Vagina (tissue), 2 donors: ENCODE measurements at regions not wholly inside any gene's neighbourhood (a gene's known extent, or its start where the extent isn't known, plus 50 kb on each side); places are given as distances from the start of the nearest gene placed in this dataset.

Experiments used
- POLR2A ChIP-seq, 2 donors: fragments of 450-650 bp; IDR thresholded peaks; one replicate each; pipeline ENCODE4 v1.6.1; 2017; ENCODE audit warnings: antibody characterized with exemption in 2 of 2, mild to moderate bottlenecking in 2 of 2, moderate library complexity in 2 of 2
- POLR2AphosphoS5 ChIP-seq, 2 donors: sonication (generic); formaldehyde crosslinking; IDR thresholded peaks; one replicate each; pipeline ENCODE4 v1.9.0; 2017; ENCODE audit warnings: antibody characterized with exemption in 2 of 2, mild to moderate bottlenecking in 2 of 2, low read depth in 1 of 2; ENCODE audit not compliant: insufficient read depth in 1 of 2
- TF ChIP-seq, protein P1 (sequence below), 3 experiments: fragments of 450-650 bp in 2 of 3; fragments of 200-600 bp in 1 of 3; sonication (generic) in 1 of 3; IDR thresholded peaks; one replicate each; pipeline ENCODE4 v1.5.1; 2017 to 2019; ENCODE audit warnings: antibody characterized with exemption in 3 of 3, mild to moderate bottlenecking in 2 of 3, moderate library complexity in 2 of 3

GRCh38 chr18:31232775-31233424, 70.2 kb upstream of the DSC1 start:
- TF ChIP-seq POLR2AphosphoS5 (IDR thresholded peaks at IDR 0.05; ENCODE audit: insufficient read depth in 1 of 2, low read depth in 1 of 2), result no peak
- TF ChIP-seq, protein P1, sequence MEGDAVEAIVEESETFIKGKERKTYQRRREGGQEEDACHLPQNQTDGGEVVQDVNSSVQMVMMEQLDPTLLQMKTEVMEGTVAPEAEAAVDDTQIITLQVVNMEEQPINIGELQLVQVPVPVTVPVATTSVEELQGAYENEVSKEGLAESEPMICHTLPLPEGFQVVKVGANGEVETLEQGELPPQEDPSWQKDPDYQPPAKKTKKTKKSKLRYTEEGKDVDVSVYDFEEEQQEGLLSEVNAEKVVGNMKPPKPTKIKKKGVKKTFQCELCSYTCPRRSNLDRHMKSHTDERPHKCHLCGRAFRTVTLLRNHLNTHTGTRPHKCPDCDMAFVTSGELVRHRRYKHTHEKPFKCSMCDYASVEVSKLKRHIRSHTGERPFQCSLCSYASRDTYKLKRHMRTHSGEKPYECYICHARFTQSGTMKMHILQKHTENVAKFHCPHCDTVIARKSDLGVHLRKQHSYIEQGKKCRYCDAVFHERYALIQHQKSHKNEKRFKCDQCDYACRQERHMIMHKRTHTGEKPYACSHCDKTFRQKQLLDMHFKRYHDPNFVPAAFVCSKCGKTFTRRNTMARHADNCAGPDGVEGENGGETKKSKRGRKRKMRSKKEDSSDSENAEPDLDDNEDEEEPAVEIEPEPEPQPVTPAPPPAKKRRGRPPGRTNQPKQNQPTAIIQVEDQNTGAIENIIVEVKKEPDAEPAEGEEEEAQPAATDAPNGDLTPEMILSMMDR (IDR thresholded peaks at IDR 0.05), result no peak
- TF ChIP-seq POLR2A (IDR thresholded peaks at IDR 0.05), result no peak
